Brain pericyte (primary cell): ENCODE measurements at regions not wholly inside any gene's neighbourhood (a gene's known extent, or its start where the extent isn't known, plus 50 kb on each side); places are given as distances from the start of the nearest gene placed in this dataset.

Source experiments
- DNase-seq: peaks from one replicate; pipeline ENCODE4 v3.0.0-alpha.2; 2012; ENCODE audit warnings: low read depth, low spot score

GRCh38 chr12:3995306-3995705 lies 122.1 kb upstream of the PARP11 start:
- DNase-seq = no peak

- DNase-seq = no peak
These were observed 121.3 kb upstream of the PARP11 start for GRCh38 chr12:3994500-3994899.

GRCh38 chr12:3992945-3993344 lies 119.7 kb upstream of the PARP11 start:
- no peak for DNase-seq

- no peak for DNase-seq
These were observed 118.8 kb upstream of the PARP11 start for GRCh38 chr12:3991798-3992580.

GRCh38 chr12:3990501-3991280 lies 117.5 kb upstream of the PARP11 start:
- no peak for DNase-seq

GRCh38 chr12:3989218-3989550 lies 116.0 kb upstream of the PARP11 start:
- DNase-seq = no peak

- no peak for DNase-seq
These were observed 115.5 kb upstream of the PARP11 start for GRCh38 chr12:3988519-3989217.

- no peak for DNase-seq
These were observed 114.4 kb upstream of the PARP11 start for GRCh38 chr12:3987571-3987970.

GRCh38 chr12:3980504-3981272 lies 107.5 kb upstream of the PARP11 start:
- no peak for DNase-seq

GRCh38 chr12:3977621-3978020 lies 104.4 kb upstream of the PARP11 start:
- no peak for DNase-seq

GRCh38 chr12:3976351-3976938 lies 103.2 kb upstream of the PARP11 start:
- no peak for DNase-seq

- no peak for DNase-seq
These were observed 102.5 kb upstream of the PARP11 start for GRCh38 chr12:3975652-3976051.

GRCh38 chr12:3974883-3975282 lies 101.7 kb upstream of the PARP11 start:
- no peak for DNase-seq

GRCh38 chr12:3973973-3974644 lies 100.9 kb upstream of the PARP11 start:
- no peak for DNase-seq

- no peak for DNase-seq
These were observed 100.2 kb upstream of the PARP11 start for GRCh38 chr12:3973269-3973884.

- no peak for DNase-seq
These were observed 99.4 kb upstream of the PARP11 start for GRCh38 chr12:3972576-3972975.

GRCh38 chr12:3968523-3968922 lies 95.3 kb upstream of the PARP11 start:
- DNase-seq = no peak

GRCh38 chr12:3967556-3968160 lies 94.5 kb upstream of the PARP11 start:
- DNase-seq = no peak

GRCh38 chr12:3966376-3966775 lies 93.2 kb upstream of the PARP11 start:
- no peak for DNase-seq

- DNase-seq = no peak
These were observed 91.8 kb upstream of the PARP11 start for GRCh38 chr12:3965046-3965445.
